IPS DF 6.9 (cell line): ENCODE measurements at regions not wholly inside any gene's neighbourhood (a gene's known extent, or its start where the extent isn't known, plus 50 kb on each side); places are given as distances from the start of the nearest gene placed in this dataset.
"Not testable (repeated sequence)": the region's sequence is repeated elsewhere in the genome, so short reads cannot be mapped to it uniquely, and the experiment has no call there.

Experiments used
- DNase-seq: peaks from one replicate; pipeline ENCODE4 v3.0.0-alpha.2; 2013; ENCODE audit warnings: low read depth, low spot score
- H3K27ac ChIP-seq: one replicate; pipeline ENCODE4 v1.5.1; 2013; ENCODE audit warnings: low read length, control low read depth
- H3K27me3 ChIP-seq: 2 replicates; pipeline ENCODE4 v1.6.1; 2013; ENCODE audit warnings: mild to moderate bottlenecking, low read length; ENCODE audit not compliant: control insufficient read depth, insufficient read depth
- H3K36me3 ChIP-seq: 2 replicates; pipeline ENCODE4 v1.6.1; 2013; ENCODE audit warnings: low read length; ENCODE audit not compliant: control insufficient read depth, insufficient read depth
- H3K4me1 ChIP-seq: 2 replicates; pipeline ENCODE4 v1.6.1; 2013; ENCODE audit warnings: low read length; ENCODE audit not compliant: control insufficient read depth, insufficient read depth
- H3K4me3 ChIP-seq: 2 replicates; pipeline ENCODE4 v1.5.1; 2013; ENCODE audit warnings: mild to moderate bottlenecking, low read length
- H3K9me3 ChIP-seq: 2 replicates; pipeline ENCODE4 v1.6.1; 2013; ENCODE audit warnings: low read length, inconsistent platforms; ENCODE audit not compliant: control insufficient read depth, insufficient read depth
- WGBS: extraction: QIAGEN DNeasy Blood & Tissue Kit; methylation state at CpG from one replicate; pipeline ENCODE4 v1.1.7; 2013; ENCODE audit warnings: mixed read lengths, missing lambda C conversion rate; ENCODE audit not compliant: insufficient read length, insufficient coverage; 5-methylcytosine and 5-hydroxymethylcytosine counted together

DNA sequence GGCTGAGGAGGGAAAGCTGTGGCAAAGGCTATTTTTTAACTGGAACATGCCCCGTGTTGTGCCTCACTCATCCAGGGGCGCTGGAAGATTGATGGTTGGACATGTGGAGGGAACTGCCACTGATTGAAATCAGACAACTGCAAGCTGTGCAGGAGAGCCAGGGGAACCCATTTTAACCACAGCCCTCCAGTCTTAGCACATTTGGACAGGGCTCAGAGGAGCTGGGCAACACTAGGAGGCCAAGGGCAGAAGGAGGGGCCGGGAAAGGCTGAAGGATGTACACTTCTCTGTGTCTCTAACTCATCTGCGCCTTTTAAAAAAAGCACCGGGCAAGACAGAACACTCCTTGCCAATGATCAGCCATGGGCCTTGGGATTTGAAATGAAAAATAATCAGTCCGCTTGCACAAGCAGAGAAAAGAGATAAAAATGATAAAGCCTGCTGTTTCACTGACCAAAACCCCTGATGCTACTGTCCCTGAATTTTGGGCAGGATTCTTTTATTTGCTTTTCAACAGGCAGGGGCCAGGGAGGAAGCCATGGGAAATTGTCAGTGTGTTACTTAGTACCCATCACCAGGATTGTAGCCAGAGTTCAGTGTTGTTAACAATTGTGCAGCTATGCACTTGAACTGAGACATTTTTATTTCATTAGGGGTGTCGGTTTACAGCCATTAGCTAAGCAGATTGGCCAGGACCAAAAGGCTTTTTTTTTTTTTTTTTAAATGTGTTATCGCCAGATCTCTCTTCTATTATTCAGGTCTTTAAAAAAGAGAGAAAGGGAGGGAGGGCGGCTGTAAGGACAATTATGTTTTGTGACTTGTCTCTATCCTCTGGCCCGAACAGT is 109.3 kb upstream of the EYA4 start:
- Histone ChIP-seq H3K4me3 (no peak overlapping the region), H3K4me1 (no peaks in the 10 kb centered on the region), H3K27ac (no peak overlapping the region), H3K9me3 (no peaks in the 10 kb centered on the region), H3K36me3 (no peaks in the 10 kb centered on the region), H3K27me3 (no peaks in the 10 kb centered on the region)
- WGBS: no CpG with 5 or more reads among the region's 10 CpGs
- no peak for DNase-seq

DNA sequence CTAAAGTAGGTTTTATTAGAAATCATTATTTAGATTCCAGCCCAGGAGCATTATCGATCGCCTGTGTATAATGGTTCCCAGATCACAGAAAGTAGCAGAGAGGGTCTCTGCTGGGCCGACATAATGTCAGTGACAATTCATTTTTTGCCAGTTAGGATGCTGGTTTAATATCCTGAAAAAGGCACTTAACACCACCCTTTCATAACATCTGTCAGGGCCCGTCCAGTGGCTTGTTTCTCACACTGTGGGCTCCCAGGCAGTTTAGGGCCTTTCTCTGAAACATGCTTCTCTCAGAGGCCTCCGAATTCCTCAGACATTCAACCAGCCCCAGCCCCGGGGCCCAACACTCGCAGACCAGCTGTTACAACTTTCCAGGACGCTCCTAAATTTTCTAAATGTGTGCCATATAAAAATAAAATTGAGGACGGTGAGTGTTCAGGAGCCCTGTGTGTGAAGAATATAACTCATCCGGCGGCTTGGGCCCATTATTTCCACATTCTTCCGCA is 108.6 kb upstream of the EYA4 start:
- H3K27ac ChIP-seq: no peak overlapping the region
- no peak overlapping the region for H3K4me3 ChIP-seq
- H3K36me3 ChIP-seq: no peaks in the 10 kb centered on the region
- H3K27me3 ChIP-seq: no peaks in the 10 kb centered on the region
- H3K4me1 ChIP-seq: no peaks in the 10 kb centered on the region
- no peaks in the 10 kb centered on the region for H3K9me3 ChIP-seq
- no peak for DNase-seq
- no CpG with 5 or more reads among the region's 12 CpGs for WGBS

DNA sequence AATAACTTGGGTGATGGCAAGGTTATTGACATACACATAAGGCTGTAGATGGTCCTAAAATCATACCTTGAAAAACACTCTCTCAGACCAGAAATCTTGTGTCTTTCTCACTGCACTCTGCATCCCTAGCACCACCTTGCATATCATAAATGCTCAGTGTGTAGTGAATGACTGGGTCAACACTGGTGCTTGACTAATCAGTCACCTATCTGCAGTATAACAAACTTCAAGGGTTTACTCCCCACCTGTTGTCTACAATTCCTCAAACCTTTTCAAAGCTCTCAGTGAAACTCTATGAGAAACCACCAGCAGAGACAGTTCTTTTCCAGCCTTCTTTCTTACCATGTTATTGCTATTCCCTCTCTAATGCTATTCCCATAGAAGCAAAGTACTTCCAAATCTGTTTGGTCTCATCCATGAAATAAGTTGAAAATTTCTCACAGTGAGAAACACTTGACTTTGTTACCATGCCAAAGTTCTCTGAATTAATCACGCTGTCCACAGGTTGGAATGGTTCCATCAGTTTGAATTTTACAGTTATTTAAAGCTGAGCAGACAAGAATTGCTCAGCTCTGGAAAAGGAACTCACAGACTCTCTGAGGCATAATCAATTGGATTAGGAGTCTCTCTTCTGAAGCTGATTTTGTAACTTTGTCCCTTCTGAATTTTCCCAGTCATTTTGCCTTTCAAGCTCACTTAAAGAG is 104.8 kb upstream of the EYA4 start:
- no peak for DNase-seq

DNA sequence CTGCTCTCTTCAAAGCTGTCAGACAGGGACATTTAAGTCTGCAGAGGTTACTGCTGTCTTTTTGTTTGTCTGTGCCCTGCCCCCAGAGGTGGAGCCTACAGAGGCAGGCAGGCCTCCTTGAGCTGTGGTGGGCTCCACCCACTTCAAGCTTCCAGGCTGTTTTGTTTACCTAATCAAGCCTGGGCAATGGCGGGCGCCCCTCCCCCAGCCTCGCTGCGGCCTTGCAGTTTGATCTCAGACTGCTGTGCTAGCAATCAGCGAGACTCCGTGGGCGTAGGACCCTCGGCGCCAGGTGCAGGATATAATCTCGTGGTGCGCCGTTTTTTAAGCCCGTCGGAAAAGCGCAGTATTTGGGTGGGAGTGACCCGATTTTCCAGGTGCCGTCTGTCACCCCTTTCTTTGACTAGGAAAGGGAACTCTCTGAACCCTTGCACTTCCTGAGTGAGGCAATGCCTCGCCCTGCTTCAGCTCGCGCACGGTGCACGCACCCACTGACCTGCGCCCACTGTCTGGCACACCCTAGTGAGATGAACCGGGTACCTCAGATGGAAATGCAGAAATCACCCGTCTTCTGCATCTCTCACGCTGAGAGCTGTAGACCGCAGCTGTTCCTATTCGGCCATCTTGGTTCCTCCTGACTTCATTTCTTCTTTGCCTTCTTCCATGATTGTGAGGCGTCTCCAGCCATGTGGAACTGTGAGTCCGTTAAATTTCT is 93.5 kb upstream of the EYA4 start:
- not testable (repeated sequence) for H3K27me3 ChIP-seq, H3K4me3 ChIP-seq, H3K27ac ChIP-seq, H3K9me3 ChIP-seq, H3K36me3 ChIP-seq, H3K4me1 ChIP-seq, DNase-seq
- WGBS: no CpG with 5 or more reads among the region's 30 CpGs

More for the DNA sequence above, 104.8 kb upstream of the EYA4 start:
- Histone ChIP-seq H3K36me3 (no peaks in the 10 kb centered on the region), H3K27ac (no peak overlapping the region), H3K4me3 (no peak overlapping the region), H3K4me1 (no peaks in the 10 kb centered on the region), H3K27me3 (no peaks in the 10 kb centered on the region), H3K9me3 (no peaks in the 10 kb centered on the region)
- no CpG with 5 or more reads among the region's 1 CpG for WGBS

DNA sequence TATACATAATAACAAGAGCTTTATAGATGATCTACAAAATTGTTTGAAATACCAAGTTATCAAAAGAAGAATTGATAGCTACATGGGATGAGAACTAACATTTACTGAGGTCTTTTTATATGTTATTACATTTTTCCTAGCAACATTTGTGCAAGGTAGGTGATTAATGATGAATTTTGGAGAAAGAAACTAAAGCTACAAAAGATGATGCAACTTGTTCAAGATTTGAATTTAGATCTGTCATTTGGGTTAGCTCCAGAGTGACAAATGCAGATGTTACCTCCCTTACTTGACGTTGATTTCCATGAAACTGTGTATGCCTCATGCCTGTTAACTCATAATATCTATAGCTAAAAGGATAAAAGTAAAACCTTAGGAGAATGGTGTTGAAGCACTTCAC is 84.5 kb upstream of the EYA4 start:
- Histone ChIP-seq H3K9me3 (no peaks in the 10 kb centered on the region), H3K27ac (no peak overlapping the region), H3K4me1 (no peaks in the 10 kb centered on the region), H3K27me3 (no peaks in the 10 kb centered on the region), H3K4me3 (no peak overlapping the region), H3K36me3 (no peaks in the 10 kb centered on the region)
- WGBS: no CpG with 5 or more reads among the region's 1 CpG
- no peak for DNase-seq

DNA sequence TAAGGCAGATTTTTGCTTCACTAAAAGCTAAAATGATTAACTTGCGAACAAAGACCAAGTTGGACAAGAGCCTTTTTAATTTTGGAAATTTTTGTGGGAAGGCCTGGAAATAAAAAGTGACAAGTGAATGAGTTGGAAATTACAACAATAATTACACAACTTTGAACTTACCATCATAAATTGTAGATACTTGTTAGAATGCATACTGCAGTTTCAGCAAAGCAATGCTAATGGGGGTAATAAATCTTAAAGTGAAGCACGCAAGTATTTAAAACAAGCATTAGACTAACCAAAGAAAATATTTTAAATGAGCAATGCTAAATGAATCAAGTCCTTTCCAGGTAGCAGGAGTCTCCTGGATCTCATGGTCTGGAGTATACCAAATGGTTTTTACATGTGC is 83.2 kb upstream of the EYA4 start:
- no peak overlapping the region for H3K27ac ChIP-seq
- H3K4me1 ChIP-seq: no peaks in the 10 kb centered on the region
- H3K27me3 ChIP-seq: no peaks in the 10 kb centered on the region
- H3K36me3 ChIP-seq: no peaks in the 10 kb centered on the region
- no peaks in the 10 kb centered on the region for H3K9me3 ChIP-seq
- DNase-seq: no peak
- no peak overlapping the region for H3K4me3 ChIP-seq
- no CpG with 5 or more reads among the region's 2 CpGs for WGBS

DNA sequence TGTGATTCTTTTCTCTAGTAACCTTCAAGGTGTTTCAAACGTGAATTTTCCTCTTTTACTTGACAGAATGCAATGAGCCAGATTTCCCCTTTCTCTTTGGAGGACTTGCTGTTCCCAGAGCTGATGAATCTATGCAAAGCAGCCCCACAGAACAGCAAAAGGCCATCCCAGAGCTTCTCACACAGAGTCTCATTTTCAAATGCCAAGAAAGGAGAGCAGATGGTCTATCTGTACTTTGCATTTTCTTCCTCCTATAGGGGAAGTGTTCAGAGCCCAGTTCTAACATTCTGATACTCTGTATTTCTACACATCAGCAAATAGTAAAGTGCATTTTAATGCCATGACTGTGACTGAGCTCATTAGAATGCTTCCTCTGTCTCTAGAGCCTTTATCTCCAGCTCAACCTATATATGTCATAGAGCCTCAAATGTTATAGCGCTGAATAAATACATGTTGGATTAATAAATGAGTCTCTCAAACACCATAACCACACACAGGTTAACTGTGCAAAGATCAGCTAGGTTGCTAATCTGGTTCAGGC is 81.8 kb upstream of the EYA4 start:
- H3K4me3 ChIP-seq: no peak overlapping the region
- no peaks in the 10 kb centered on the region for H3K9me3 ChIP-seq
- H3K36me3 ChIP-seq: no peaks in the 10 kb centered on the region
- no peaks in the 10 kb centered on the region for H3K4me1 ChIP-seq
- WGBS: no CpG with 5 or more reads among the region's 2 CpGs
- no peaks in the 10 kb centered on the region for H3K27me3 ChIP-seq
- DNase-seq: no peak
- H3K27ac ChIP-seq: no peak overlapping the region

DNA sequence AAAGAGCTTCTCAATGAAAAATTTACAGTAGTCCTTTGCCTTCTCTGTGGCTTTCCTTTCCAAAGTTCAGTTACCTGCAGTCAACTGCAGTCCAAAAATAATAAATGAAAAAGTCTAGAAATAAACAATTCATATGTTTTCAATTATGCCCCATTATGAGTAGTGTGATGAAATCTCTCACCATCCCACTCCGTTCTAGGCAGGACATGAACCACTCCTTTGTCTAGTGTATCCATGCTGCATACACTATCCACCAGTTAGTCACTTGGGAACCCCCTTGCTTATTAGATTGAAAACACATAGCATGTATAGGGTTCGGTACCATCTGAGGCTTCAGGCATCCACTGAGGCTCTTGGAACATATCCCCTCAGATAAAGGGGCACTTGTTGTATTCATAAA is 80.6 kb upstream of the EYA4 start:
- WGBS: no CpG with 5 or more reads among the region's 2 CpGs

DNA sequence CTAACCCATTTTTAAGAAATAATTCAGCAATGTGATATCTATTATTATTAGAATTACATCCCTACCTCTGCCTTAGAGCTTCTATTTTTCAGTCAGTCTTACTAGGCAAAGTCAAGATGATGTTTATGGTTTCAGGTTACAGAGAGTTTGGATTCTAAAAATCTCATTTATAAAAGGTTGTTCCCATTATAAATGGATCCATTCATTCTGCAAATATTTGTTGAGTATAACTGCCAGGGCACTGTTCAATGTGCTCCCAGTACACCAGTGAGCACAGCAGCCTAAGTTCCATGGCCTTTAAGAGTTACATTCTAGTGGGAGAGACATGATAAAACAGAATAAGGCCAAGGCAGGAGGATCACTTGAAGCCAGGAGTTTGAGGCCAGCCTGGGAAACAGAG is 75.9 kb upstream of the EYA4 start:
- H3K27me3 ChIP-seq: no peaks in the 10 kb centered on the region

More for the DNA sequence above, 80.6 kb upstream of the EYA4 start:
- no peak overlapping the region for H3K27ac ChIP-seq
- no peak overlapping the region for H3K4me3 ChIP-seq
- no peak for DNase-seq
- H3K27me3 ChIP-seq: no peaks in the 10 kb centered on the region
- no peaks in the 10 kb centered on the region for H3K36me3 ChIP-seq
- H3K9me3 ChIP-seq: no peaks in the 10 kb centered on the region
- no peaks in the 10 kb centered on the region for H3K4me1 ChIP-seq

DNA sequence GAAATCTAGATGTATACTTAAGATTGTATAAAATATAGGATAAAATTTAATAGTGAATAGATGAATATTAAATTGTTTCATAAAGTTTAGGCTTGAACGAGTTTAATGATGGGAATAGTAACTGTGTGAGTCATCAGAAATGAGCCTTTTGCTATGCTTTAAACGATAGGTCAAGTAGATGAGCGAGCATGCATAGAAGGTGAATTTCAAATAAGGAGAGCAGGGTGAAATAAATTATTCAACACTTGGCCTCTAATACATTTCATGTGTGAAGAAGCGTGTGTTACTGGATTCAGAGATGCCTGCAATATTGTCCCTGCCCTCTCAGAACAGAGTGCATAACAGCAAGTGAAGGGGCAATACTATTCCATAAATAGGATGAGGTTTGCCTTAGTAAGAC is 74.4 kb upstream of the EYA4 start:
- Histone ChIP-seq H3K4me3 (no peak overlapping the region), H3K36me3 (no peaks in the 10 kb centered on the region; the same call in 1 of the 2 replicates), H3K9me3 (no peaks in the 10 kb centered on the region), H3K27me3 (no peaks in the 10 kb centered on the region), H3K27ac (no peak overlapping the region), H3K4me1 (no peaks in the 10 kb centered on the region; the same call in 1 of the 2 replicates)
- WGBS: 100% methylated on average over 1 of the region's 4 CpGs
- DNase-seq: no peak

More for the DNA sequence above, 75.9 kb upstream of the EYA4 start:
- no peak for DNase-seq
- H3K9me3 ChIP-seq: no peaks in the 10 kb centered on the region
- H3K4me1 ChIP-seq: no peaks in the 10 kb centered on the region
- no peaks in the 10 kb centered on the region for H3K36me3 ChIP-seq
- H3K4me3 ChIP-seq: no peak overlapping the region
- no peak overlapping the region for H3K27ac ChIP-seq
